Transverse colon (tissue), 4 donors: ENCODE measurements at regions not wholly inside any gene's neighbourhood (a gene's known extent, or its start where the extent isn't known, plus 50 kb on each side); places are given as distances from the start of the nearest gene placed in this dataset.

ENCODE experiments used
- EP300 ChIP-seq: sonication (generic); formaldehyde crosslinking; IDR thresholded peaks from one replicate; pipeline ENCODE4 v1.6.1; 2017; ENCODE audit warnings: antibody characterized with exemption, low read depth
- POLR2A ChIP-seq: fragments of 450-650 bp; IDR thresholded peaks from one replicate; pipeline ENCODE4 v1.6.1; 2016; ENCODE audit warnings: antibody characterized with exemption, mild to moderate bottlenecking, moderate library complexity
- POLR2AphosphoS5 ChIP-seq, 3 donors: sonication (generic); formaldehyde crosslinking; IDR thresholded peaks; one replicate each; pipeline ENCODE4 v1.6.1; 2016; ENCODE audit warnings: antibody characterized with exemption in 3 of 3
- TF ChIP-seq, protein P1 (sequence below), 5 experiments: fragments of 200-600 bp in 3 of 5; fragments of 450-650 bp in 2 of 5; sonication (generic) in 3 of 5; IDR thresholded peaks; 1 replicate in 2 of 5; 2 replicates in 3 of 5; pipeline ENCODE4 v1.5.1; 2016 to 2017; ENCODE audit warnings: antibody characterized with exemption in 5 of 5, inconsistent platforms in 3 of 5, mild to moderate bottlenecking in 2 of 5, moderate library complexity in 1 of 5

DNA sequence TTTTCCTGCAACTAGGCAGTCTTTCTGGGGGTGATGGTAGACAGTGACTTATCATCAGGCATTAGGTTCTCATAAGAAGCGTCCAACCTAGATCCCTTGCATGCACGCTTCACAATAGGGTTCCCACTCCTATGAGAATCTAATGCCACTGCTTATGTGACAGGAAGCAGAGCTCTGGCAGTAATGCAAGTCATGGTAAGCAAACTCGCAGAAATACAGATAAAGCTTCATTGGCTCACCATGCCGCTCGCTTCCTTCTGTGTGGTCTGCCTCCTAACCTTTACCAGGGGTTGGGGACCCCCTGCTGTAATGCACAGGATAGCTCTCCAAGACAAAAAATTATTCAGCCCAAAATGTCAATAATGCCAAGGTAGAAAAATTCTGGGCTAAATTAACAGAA lies 864.2 kb downstream of the TRHDE start:
- TF ChIP-seq EP300 (no peak), POLR2AphosphoS5 (IDR thresholded peaks at IDR 0.05) (no peak), POLR2A (no peak)
- TF ChIP-seq, protein P1, sequence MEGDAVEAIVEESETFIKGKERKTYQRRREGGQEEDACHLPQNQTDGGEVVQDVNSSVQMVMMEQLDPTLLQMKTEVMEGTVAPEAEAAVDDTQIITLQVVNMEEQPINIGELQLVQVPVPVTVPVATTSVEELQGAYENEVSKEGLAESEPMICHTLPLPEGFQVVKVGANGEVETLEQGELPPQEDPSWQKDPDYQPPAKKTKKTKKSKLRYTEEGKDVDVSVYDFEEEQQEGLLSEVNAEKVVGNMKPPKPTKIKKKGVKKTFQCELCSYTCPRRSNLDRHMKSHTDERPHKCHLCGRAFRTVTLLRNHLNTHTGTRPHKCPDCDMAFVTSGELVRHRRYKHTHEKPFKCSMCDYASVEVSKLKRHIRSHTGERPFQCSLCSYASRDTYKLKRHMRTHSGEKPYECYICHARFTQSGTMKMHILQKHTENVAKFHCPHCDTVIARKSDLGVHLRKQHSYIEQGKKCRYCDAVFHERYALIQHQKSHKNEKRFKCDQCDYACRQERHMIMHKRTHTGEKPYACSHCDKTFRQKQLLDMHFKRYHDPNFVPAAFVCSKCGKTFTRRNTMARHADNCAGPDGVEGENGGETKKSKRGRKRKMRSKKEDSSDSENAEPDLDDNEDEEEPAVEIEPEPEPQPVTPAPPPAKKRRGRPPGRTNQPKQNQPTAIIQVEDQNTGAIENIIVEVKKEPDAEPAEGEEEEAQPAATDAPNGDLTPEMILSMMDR (IDR thresholded peaks at IDR 0.05) = no peak
